NCI-H2107 treated with DMSO at 0.1 percent for 48 hours (cell line): ENCODE measurements at regions not wholly inside any gene's neighbourhood (a gene's known extent, or its start where the extent isn't known, plus 50 kb on each side); places are given as distances from the start of the nearest gene placed in this dataset.
"Not testable (repeated sequence)": the region's sequence is repeated elsewhere in the genome, so short reads cannot be mapped to it uniquely, and the experiment has no call there.

ENCODE experiments used
- DNase-seq: peaks from one replicate; lab custom pipeline; 2025; ENCODE audit not compliant: unreplicated experiment; lab: John Stamatoyannopoulos, UW

DNA sequence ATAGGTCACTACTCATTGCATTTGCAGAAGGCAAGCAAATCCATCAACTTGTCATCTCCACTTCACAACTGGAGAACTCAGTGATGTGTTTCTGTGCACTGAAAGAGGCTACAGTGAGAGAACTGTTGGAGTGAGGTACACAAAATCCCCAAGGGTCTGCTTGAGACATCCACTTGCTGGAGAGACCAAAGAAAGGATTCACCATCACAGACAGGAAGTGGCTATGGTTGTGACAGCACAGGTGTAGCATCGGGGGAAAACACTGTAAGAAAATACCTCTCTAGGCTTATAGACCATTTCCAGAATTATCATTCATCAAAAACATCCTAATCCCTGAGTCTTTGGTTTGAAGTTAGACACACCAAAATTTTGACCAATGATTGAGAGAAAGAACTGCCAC is 201.3 kb upstream of the OR4E1 start:
- no peak for DNase-seq

DNA sequence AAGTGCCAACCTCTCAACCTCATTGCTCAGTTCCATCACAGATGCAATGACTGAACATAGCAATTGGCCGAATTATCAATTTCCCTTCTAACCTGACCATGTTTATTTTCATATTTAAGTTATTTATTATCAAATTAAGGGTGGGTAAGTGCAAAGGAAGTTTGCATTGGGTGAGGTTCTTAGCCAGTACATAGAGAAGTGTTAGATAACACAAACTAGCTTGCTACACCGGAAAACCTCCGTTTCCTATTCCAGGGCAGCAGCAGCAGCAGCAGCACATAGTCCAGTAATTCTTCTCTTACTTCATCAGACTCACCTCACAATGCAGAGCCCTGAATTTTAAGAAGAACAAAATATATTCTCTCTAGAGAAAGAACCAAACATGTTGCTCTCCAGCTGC is 200.5 kb upstream of the OR4E1 start:
- no peak for DNase-seq

DNA sequence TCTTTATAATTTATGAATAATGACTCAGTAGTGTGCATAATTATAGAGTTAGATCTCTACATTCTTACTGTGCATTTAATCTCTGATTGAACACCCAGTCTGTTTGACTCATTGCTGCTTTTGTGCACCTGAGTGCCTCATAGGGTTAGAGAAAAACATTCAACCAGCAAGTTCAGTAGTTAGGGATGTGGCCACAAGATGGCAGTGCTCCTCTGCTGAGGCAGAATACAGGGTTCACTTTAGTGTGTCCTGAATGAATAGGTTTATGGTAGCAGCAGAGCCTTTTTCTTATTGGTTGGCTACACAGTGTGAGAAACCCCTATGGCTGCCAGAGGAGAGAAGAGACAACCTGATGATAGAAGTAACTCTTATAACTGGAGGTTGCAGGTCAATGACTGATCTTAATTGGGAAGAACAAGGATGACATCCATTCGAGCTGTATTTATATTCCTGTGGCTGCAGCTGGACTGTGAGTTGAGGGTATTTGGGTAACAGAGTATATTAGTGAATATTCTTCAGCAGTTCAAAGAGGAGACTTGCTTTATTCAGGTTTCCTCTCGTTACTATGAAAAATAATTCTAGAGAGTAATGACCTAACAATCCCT is 194.9 kb upstream of the OR4E1 start:
- DNase-seq = peak; percentile 11

DNA sequence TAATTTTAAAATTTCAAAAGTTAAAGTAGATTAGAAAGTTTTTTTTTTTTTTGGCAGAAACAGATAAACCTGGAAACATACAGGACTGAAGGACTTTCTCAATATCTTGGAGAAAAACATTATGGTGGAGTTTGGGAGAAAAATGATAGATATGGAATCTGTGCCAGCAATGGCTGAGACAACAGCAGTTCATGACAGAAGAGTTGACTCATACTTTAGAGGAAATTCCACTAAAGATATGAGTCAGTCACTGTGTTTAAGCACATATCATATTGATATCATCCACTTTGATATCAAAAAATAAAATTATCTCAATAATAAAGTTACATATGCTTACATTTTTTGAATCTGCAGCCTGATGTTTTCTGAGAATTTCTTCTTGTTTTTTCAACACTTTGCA is 193.9 kb upstream of the OR4E1 start:
- no peak for DNase-seq

DNA sequence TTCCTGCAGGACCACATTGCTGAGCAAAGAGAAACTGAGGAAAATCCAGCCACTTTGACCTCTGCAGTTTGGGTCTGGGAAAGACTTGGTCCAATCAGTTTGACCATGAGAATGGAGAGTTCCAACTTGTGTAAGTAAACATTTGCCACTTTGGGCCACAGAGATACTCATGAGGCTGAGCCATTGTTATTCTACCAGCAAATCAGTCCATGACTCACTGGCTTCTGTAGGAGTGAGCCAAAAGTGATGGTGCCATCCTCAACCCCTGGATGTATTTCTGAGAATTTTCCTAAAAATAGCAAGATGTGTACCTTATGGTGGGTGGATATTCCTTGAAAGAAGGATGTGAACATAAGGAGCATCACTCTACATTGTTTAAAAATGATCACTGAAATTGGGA is 192.9 kb upstream of the OR4E1 start:
- DNase-seq = no peak

DNA sequence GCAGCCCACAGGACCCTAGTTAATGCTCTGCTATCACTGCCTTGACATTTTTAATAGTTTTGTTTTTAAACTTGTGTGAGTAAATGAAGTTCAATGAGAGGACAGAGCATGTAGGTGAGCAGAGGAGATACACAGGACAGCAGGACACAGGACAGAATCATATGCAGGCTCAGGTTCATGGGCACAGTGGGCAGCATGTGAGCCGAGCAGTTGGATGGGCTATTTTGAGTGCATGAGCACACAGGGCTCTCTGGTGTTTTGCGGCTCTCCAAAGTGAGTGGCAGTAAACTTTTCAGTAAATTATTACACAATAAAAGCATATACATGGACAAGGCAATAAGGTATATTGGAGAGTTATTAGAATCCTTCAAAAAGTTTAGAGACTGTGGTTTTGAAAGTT is 189.7 kb upstream of the OR4E1 start:
- DNase-seq = no peak

DNA sequence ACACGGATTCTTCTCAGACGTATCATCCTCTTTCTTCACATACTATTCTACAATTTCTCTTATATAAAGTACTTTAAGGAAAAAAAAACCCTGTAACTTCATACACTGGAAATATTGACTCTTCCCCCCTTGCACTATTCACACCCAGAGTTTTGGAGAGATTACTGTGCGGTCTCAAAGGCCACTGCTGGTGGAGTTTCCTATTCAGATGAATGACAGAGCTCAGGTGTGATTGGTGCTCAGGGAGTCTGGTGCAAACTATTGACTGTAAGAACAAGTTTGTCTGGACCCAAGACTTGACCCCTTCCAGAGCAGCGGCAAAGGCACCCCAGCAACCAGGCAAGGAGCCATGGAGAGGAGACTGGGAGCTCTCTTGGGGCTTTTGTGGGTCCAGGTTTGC is 187.5 kb upstream of the OR4E1 start:
- no peak for DNase-seq

DNA sequence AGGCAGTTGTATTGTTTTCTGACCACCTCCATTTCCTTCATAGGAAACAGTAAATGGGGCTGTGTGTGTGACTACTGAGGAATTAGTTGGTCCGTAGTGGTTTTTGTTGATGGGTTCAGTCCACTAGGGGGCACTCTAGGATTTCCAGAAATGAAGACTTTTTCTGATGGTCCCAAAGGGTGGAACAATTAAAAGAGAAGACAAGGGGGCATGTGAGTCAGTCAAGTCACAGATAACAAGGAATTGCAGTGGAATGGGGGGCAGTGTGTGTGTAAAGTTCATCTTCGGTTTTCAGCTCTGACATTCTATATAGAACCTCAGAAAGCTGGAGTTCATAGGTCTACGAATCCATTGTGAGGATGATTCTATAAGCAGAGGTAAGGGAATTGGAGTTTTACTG is 186.6 kb upstream of the OR4E1 start:
- DNase-seq = no peak

DNA sequence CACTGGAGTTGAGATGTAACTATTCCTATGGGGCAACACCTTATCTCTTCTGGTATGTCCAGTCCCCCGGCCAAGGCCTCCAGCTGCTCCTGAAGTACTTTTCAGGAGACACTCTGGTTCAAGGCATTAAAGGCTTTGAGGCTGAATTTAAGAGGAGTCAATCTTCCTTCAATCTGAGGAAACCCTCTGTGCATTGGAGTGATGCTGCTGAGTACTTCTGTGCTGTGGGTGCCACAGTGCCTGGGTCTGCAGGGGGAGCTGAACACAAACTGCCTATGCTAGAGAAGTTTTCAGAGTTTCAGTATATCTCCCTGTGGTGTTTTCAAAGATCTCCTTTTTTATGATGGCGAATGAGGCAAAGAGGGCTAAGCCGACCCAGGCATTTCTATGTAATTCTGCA is 179.2 kb upstream of the OR4E1 start:
- no peak for DNase-seq

DNA sequence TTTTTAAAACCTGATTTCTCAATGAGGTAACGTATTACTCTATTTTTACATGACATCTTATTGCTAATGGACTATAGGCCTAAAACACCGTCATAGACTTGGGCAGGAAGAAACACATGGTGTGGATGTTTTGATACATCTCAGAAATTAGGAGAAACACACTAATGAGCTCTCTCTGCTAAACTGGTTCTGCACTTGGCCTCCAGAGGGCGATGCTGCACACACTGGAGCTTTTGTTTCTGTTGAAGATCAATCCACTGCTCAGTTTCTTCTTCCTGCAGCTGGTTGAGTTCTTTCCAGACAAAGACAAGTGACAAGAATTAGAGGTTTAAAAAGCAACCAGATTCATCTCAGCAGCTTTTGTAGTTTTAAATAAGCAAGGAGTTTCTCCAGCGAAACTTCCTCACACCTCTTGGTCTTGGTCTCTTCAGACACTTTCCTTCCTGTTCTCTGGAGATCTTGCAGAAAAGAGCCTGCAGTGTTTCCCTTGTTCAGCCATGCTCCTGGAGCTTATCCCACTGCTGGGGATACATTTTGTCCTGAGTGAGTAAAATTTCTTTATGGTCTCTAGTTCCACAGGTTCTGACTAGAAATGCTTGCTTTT is 178.5 kb upstream of the OR4E1 start:
- no peak for DNase-seq

DNA sequence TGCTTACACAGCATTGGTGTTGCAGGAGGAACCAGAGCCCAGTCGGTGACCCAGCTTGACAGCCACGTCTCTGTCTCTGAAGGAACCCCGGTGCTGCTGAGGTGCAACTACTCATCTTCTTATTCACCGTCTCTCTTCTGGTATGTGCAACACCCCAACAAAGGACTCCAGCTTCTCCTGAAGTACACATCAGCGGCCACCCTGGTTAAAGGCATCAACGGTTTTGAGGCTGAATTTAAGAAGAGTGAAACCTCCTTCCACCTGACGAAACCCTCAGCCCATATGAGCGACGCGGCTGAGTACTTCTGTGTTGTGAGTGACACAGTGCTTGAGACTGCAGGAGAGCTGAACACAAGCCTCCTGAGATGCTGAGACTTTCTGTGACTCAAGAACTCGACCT is 173.3 kb upstream of the OR4E1 start:
- not testable (repeated sequence) for DNase-seq

DNA sequence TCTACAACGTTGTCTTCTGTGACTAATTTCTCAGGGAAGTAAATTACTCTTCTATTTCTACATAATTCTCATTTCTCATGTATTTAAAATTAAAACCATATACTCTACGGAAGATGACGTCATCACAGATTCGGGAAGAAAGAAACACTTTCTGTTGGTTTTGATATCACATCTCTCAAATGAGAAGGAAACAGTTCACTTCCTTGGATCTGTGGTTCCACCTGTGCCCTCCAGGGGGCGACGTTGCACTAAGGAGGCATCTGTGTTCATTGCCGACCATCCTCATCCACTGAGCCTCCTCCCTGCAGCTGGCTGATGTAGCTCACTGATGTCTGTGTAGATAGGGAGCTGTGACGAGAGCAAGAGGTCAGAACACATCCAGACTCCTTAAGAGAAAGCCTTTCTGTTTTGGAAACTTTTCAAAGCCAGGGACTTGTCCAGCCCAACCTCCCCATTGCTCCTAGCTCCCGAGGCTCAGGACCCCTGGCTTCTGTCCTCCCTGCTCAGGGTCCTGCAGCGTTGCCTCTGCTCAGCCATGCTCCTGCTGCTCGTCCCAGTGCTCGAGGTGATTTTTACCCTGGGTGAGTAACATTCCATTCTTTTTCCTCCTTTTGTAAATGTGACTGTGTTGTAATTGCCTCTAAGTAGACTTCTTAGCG is 172.7 kb upstream of the OR4E1 start:
- no peak for DNase-seq

DNA sequence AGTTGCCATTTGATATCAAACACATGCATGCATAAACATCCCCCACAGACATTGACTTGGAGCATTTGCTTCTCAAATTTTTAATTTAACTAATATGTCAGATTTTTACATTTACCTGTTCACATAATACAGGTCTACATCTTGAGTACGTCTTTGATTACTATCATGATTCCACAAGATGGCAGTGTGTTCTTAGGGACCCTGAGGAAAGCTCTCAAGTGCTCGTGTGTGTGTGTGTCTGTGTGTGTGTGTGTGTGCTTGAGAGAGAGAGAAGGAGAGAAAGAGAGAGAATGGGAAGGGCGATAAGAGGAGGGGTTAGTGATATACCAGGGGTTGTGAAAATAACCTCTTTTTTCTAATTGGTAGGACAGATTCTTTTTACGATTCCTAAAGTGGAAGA is 167.1 kb upstream of the OR4E1 start:
- no peak for DNase-seq

DNA sequence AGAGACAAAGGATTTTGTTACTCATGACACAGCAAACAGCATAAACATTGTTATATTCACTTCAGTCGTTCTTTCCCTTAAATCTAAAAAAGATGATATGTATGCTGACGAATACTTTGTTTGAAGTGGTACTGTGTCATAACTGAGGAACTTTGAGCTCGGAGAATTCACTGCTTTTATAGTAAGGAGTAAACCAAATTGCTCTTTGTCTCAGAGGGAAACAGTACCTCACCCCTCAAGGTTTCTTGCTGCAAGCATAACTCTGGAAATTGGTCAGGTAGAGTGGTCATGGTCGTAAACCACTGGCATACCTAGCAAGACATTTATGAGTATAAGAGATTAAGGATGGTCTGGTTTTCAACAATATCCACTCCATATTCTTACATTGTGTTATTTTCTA is 160.2 kb upstream of the OR4E1 start:
- no peak for DNase-seq

DNA sequence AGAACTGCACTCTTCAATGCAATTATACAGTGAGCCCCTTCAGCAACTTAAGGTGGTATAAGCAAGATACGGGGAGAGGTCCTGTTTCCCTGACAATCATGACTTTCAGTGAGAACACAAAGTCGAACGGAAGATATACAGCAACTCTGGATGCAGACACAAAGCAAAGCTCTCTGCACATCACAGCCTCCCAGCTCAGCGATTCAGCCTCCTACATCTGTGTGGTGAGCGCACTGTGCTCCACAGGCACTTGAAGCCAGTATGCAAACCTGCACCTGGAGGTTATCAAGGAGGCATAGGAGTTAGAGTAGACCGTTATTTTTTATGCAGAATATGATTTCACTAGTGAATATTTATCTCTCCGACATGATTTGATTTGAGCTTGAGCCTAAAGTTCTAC is 152.2 kb upstream of the OR4E1 start:
- no peak for DNase-seq

DNA sequence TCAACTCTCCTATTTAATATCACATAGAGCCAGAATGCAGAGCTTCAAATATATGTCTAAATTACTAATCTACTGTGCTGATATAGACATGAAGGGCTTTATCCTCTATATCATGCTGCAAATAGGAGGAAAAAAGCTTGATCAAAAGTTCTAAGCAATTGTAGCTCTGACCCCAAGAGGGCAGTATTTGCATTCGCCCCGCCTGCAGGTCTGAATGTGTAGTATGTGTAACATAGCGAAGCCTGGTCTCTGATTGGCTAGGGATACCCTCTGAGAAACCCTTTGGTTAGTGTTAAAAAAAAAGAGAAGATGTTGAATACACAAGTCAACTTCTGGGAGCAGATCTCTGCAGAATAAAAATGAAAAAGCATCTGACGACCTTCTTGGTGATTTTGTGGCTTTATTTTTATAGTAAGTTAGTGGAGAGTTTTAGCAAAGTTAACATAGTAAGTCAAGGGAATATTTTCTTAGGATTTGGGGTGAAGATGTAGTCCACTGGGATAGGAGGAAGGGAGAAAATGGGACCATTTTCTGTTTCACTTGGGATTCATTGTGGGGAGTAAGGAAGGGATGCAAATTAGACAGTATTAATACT is 151.6 kb upstream of the OR4E1 start:
- DNase-seq = no peak

DNA sequence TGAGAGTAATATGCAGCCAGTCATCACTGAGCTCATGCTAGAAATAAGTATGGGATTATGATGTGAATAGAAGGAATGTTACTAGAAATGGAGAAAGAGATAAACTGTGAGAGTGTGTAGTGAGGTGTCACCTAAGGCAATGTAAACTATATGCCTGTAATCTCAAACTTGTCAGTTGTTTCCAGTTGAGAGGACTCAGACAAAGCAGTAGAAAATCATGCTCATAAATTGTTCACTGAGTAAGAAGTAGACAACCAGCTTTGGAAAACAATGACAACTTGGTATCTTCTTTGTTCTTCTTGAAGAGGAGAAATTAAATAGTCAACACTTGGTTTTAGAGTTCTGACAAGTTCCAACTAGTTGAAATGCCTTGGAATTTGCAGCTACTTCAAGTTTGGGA is 148.5 kb upstream of the OR4E1 start:
- DNase-seq = no peak

DNA sequence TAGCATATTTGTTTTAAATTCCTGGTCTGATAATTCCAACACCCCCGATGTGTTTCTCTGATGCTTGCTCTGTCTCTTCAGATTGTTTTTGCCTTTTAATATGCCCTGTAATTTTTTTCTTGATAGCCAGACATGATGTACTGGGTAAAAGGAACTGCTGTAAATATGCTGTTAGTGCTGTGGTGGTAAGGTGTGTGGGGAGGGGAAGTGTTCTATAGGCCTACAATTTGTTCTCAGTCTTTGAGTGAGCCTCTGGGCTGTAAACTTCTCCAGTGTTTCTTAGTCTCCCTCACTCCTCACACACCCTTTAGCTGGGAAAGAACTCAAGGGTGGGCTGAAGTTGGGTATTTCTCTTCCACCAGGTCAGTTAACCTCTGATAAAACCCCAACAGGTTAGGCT is 147.0 kb upstream of the OR4E1 start:
- DNase-seq = no peak

DNA sequence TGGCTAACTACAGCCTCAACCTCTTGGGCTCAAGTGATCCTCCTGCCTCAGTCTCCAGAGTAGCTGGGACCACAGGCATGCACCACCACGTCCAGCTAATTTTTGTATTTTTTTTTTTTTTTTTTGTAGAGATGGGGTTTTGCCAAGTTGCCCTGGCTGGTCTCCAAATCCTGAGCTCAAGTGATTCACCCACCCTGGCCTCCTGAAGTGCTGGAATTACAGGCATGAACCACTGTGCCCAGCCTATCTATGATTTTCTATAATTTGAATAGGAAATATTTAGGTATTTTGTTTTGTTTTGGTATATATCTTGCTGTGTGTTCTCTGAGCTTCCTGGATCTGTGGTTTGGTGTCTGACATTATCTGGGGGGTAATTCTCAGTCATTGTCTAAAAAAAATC is 146.3 kb upstream of the OR4E1 start:
- DNase-seq = not testable (repeated sequence)

DNA sequence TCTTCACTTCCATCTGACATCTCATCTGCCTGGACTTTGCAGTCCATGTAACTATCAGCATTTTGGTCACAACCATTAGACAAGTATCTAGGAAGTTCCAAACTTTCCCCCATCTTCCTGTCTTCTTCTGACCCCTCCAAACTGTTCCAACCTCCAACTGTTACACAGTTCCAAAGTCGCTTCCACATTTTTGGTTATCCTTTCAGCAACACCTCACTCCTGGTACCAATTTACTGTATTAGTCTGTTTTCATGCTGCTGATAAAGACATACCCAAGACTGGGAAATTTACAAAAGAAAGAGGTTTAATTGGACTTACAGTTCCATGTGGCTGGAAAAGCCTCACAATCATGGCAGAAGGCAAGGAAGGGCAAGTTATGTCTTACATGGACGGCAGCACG is 143.4 kb upstream of the OR4E1 start:
- DNase-seq = not testable (repeated sequence)

DNA sequence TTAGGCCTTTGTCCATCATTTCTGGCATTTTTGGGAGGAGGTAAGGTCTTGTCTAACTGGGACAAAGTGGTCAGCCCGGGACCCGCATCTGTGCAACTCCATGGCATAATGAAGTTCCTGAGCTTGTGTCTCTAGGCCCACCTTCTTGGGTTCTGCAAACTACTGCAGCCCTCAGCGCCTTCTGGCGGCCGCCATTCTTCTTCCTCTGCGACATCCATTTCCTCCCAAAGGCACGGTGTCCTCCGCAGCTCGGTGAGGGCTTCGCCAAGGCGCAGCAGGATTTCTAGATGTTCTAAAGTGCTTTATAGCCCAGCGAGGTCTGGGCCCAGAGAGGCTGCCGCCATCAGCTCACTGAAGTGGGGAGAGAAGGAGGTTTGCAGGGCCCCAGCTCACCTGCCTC is 134.4 kb upstream of the OR4E1 start:
- DNase-seq = no peak

DNA sequence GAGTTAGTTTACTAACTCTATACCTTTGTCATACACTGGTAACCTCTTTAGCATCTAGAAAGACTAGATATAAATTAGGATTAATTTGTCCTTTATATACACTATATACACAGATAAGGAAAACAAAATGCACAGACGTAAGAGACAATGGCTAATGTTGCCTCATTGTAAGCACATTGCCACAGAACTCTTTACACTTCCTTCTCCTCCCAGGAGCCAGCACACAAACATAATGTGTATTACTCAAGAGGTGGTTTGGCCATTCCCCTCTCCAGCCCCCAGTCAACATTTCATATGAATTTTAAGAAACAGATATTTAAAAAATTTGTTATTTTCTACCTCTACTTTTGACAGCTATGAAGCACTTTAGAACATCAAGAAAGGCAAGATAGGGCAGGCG is 131.4 kb upstream of the OR4E1 start:
- DNase-seq = no peak

DNA sequence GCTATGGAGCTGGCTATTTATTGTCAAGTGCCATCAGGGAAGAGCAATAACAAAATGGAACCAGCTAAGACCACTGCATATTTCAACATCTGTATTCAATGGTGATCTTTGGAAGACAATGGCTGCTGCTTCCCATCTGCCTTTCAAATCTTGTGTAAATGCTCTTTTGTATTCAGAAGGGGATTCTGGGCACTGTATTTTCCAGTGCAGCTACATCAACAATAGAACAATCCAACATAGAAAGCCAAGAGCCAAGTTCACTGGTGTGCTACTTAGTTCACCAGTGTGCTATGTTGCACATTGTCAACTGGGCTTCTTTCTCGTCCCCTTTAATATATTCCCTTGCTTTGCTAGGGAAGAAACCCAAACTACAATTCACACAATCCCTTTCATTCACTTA is 128.8 kb upstream of the OR4E1 start:
- DNase-seq = no peak
